Gastrocnemius medialis (tissue), 4 donors: ENCODE measurements at regions not wholly inside any gene's neighbourhood (a gene's known extent, or its start where the extent isn't known, plus 50 kb on each side); places are given as distances from the start of the nearest gene placed in this dataset.

ENCODE experiments used
- POLR2A ChIP-seq, 2 donors: fragments of 450-650 bp; IDR thresholded peaks; one replicate each; pipeline ENCODE4 v1.6.1; 2017; ENCODE audit warnings: antibody characterized with exemption in 2 of 2, mild to moderate bottlenecking in 2 of 2, moderate library complexity in 2 of 2
- TF ChIP-seq, protein P1 (sequence below), 5 experiments: fragments of 450-650 bp in 3 of 5; fragments of 200-600 bp in 2 of 5; sonication (generic) in 2 of 5; IDR thresholded peaks in 4 of 5; conservative IDR thresholded peaks in 1 of 5; 1 replicate in 4 of 5; 2 replicates in 1 of 5; pipeline ENCODE4 v1.5.1; 2016 to 2019; ENCODE audit warnings: antibody characterized with exemption in 5 of 5, mild to moderate bottlenecking in 3 of 5, moderate library complexity in 3 of 5

DNA sequence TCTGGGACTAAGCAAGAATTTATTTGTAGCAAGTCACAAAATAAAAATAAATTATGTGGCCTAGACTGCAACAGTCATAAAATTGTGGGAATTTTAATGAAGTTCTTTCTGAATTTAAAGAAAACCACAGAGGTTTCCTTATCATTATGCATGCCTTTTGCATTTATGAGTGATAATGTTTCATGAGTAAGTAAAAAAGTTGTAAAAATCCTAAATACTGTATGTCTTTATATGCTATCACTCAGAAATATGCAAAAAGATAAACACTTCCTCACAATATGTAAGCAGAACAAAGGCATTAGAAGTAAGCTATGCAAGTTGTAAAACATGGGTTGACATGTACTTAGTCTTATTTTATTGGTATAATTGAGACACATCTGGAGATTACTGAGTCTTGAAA lies 239.4 kb upstream of the PDE3A start:
- TF ChIP-seq, protein P1, sequence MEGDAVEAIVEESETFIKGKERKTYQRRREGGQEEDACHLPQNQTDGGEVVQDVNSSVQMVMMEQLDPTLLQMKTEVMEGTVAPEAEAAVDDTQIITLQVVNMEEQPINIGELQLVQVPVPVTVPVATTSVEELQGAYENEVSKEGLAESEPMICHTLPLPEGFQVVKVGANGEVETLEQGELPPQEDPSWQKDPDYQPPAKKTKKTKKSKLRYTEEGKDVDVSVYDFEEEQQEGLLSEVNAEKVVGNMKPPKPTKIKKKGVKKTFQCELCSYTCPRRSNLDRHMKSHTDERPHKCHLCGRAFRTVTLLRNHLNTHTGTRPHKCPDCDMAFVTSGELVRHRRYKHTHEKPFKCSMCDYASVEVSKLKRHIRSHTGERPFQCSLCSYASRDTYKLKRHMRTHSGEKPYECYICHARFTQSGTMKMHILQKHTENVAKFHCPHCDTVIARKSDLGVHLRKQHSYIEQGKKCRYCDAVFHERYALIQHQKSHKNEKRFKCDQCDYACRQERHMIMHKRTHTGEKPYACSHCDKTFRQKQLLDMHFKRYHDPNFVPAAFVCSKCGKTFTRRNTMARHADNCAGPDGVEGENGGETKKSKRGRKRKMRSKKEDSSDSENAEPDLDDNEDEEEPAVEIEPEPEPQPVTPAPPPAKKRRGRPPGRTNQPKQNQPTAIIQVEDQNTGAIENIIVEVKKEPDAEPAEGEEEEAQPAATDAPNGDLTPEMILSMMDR (IDR thresholded peaks at IDR 0.05 in 4 of 5, conservative IDR thresholded peaks at IDR 0.05 in 1 of 5) = no peak
- TF ChIP-seq POLR2A (IDR thresholded peaks at IDR 0.05) = no peak
